ENCODE measurements at regions not wholly inside any gene's neighbourhood (a gene's known extent, or its start where the extent isn't known, plus 50 kb on each side); places are given as distances from the start of the nearest gene placed in this dataset.

DNA sequence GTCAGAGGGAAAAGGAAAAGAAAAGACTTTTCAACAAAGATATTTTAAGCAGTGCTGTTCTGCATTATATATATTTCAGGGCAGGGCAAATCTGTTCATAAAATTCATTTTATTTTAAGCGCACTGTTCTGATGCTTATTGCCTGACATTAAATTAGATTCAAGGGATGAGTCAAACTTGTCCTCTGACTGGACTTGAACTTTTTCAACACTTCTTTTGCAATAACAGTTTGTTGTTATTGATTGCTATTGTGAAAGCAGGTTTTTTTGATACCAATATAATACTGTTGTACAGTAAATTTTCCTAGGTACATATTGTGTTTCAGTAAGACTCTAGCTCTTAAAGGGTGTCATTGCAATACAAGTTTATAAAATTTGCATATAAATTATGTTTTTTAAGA is 481.3 kb downstream of the NAF1 start:
- Histone ChIP-seq H3K4me3 (replicated peaks; ENCODE audit: insufficient read depth, low read length) (no peak overlapping the region), H3K27ac (replicated peaks) (no peak overlapping the region), H3K27me3 (ENCODE audit: insufficient read depth, poor library complexity, severe bottlenecking) (no peaks in the 10 kb centered on the region)
- TF ChIP-seq, protein P1, sequence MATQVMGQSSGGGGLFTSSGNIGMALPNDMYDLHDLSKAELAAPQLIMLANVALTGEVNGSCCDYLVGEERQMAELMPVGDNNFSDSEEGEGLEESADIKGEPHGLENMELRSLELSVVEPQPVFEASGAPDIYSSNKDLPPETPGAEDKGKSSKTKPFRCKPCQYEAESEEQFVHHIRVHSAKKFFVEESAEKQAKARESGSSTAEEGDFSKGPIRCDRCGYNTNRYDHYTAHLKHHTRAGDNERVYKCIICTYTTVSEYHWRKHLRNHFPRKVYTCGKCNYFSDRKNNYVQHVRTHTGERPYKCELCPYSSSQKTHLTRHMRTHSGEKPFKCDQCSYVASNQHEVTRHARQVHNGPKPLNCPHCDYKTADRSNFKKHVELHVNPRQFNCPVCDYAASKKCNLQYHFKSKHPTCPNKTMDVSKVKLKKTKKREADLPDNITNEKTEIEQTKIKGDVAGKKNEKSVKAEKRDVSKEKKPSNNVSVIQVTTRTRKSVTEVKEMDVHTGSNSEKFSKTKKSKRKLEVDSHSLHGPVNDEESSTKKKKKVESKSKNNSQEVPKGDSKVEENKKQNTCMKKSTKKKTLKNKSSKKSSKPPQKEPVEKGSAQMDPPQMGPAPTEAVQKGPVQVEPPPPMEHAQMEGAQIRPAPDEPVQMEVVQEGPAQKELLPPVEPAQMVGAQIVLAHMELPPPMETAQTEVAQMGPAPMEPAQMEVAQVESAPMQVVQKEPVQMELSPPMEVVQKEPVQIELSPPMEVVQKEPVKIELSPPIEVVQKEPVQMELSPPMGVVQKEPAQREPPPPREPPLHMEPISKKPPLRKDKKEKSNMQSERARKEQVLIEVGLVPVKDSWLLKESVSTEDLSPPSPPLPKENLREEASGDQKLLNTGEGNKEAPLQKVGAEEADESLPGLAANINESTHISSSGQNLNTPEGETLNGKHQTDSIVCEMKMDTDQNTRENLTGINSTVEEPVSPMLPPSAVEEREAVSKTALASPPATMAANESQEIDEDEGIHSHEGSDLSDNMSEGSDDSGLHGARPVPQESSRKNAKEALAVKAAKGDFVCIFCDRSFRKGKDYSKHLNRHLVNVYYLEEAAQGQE (IDR thresholded peaks at IDR 0.05; ENCODE audit: insufficient replicate concordance, low read depth): no peak
- no peak for TF ChIP-seq POLR2AphosphoS5 (IDR thresholded peaks at IDR 0.05; ENCODE audit: low read depth)
- no peak for TF ChIP-seq GABPA (IDR thresholded peaks at IDR 0.05; ENCODE audit: low read depth)
- TF ChIP-seq SPI1 (IDR thresholded peaks at IDR 0.05; ENCODE audit: borderline replicate concordance, low read depth): no peak
- TF ChIP-seq, protein P2, sequence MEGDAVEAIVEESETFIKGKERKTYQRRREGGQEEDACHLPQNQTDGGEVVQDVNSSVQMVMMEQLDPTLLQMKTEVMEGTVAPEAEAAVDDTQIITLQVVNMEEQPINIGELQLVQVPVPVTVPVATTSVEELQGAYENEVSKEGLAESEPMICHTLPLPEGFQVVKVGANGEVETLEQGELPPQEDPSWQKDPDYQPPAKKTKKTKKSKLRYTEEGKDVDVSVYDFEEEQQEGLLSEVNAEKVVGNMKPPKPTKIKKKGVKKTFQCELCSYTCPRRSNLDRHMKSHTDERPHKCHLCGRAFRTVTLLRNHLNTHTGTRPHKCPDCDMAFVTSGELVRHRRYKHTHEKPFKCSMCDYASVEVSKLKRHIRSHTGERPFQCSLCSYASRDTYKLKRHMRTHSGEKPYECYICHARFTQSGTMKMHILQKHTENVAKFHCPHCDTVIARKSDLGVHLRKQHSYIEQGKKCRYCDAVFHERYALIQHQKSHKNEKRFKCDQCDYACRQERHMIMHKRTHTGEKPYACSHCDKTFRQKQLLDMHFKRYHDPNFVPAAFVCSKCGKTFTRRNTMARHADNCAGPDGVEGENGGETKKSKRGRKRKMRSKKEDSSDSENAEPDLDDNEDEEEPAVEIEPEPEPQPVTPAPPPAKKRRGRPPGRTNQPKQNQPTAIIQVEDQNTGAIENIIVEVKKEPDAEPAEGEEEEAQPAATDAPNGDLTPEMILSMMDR (IDR thresholded peaks at IDR 0.05; ENCODE audit: insufficient read depth, low read length): no peak
- no peak for DNase-seq (ENCODE audit: low read depth in 1 of 2, low spot score in 1 of 2)

DNA sequence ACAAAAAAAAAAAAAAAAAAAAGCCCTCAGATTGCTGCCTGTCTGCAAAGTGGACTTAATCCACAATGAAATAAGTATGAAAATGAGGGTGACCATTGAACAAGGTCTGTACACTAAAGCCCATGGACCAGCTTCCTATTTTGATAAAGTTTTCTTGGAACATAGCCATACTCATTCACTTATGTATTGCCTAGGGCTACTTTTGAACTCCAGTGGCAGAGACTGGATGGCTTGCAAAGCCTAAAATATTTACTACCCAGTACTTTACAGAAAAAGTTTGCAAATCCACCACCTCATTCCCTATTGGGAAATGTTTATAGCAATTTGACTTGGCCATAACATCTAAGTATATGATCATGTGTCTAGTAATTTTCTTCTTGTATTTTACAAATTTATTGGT is 481.7 kb downstream of the NAF1 start:
- H3K27me3 ChIP-seq (ENCODE audit: insufficient read depth, poor library complexity, severe bottlenecking): no peaks in the 10 kb centered on the region
- TF ChIP-seq, protein P1 (IDR thresholded peaks at IDR 0.05; ENCODE audit: insufficient replicate concordance, low read depth): no peak
- no peak overlapping the region for H3K4me3 ChIP-seq (replicated peaks; ENCODE audit: insufficient read depth, low read length)
- no peak overlapping the region for H3K27ac ChIP-seq (replicated peaks)
- DNase-seq (ENCODE audit: low read depth in 1 of 2, low spot score in 1 of 2): no peak

DNA sequence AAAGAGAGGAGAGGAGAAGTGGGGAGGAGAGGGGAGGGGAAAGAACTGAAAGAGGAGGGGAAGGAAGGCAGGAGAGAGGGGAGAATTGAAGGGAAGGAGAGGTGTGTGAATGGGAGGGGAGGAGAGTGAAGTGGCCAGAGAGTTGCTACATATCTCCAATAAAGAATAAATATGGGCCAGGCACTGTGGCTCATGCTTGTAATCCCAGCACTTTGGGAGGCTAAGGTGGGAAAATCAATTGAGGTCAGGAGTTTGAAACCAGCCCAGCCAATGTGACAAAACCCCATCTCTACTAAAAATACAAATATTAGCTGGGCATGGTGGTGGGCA is 482.4 kb downstream of the NAF1 start:
- TF ChIP-seq, protein P2 (IDR thresholded peaks at IDR 0.05; ENCODE audit: insufficient read depth, low read length): no peak
- TF ChIP-seq, protein P1 (IDR thresholded peaks at IDR 0.05; ENCODE audit: insufficient replicate concordance, low read depth): no peak
- TF ChIP-seq POLR2AphosphoS5 (IDR thresholded peaks at IDR 0.05; ENCODE audit: low read depth) (no peak), SPI1 (IDR thresholded peaks at IDR 0.05; ENCODE audit: borderline replicate concordance, low read depth) (no peak), GABPA (IDR thresholded peaks at IDR 0.05; ENCODE audit: low read depth) (no peak)
- DNase-seq (ENCODE audit: low read depth in 1 of 2, low spot score in 1 of 2): no peak
- Histone ChIP-seq H3K4me3 (replicated peaks; ENCODE audit: insufficient read depth, low read length) (no peak overlapping the region), H3K27ac (replicated peaks) (no peak overlapping the region), H3K27me3 (ENCODE audit: insufficient read depth, poor library complexity, severe bottlenecking) (no peaks in the 10 kb centered on the region)

Measured in HL-60 (cell line).